ENCODE measurements at regions not wholly inside any gene's neighbourhood (a gene's known extent, or its start where the extent isn't known, plus 50 kb on each side); places are given as distances from the start of the nearest gene placed in this dataset.

GRCh38 chr22:34886391-34886790 is 179.6 kb upstream of the ISX start:
- TF ChIP-seq CTCF (IDR thresholded peaks at IDR 0.05): no peak
- no peak for TF ChIP-seq POLR2AphosphoS5 (IDR thresholded peaks at IDR 0.05)
- no peak for TF ChIP-seq EP300 (IDR thresholded peaks at IDR 0.05)

All from stomach (tissue), 4 donors.